ENCODE measurements at regions not wholly inside any gene's neighbourhood (a gene's known extent, or its start where the extent isn't known, plus 50 kb on each side); places are given as distances from the start of the nearest gene placed in this dataset.

GRCh38 chr3:22156868-22157267 lies 405.9 kb upstream of the ZNF385D start:
- no peaks in the 10 kb centered on the region for H3K4me1 Mint-ChIP-seq
- H3K36me3 Mint-ChIP-seq = no peaks in the 10 kb centered on the region
- no peak overlapping the region for H3K27ac Mint-ChIP-seq
- no peaks in the 10 kb centered on the region for H3K27me3 Mint-ChIP-seq
- H3K4me3 Mint-ChIP-seq = no peak overlapping the region
- peaks cover 0 to 2% (median 0%) of the 10 kb centered on the region in 3 donors for H3K9me3 Mint-ChIP-seq

- Mint-ChIP-seq H3K27ac (no peak overlapping the region), H3K36me3 (no peaks in the 10 kb centered on the region), H3K9me3 (peaks cover 0 to 2% (median 0%) of the 10 kb centered on the region in 3 donors), H3K27me3 (no peaks in the 10 kb centered on the region), H3K4me1 (no peaks in the 10 kb centered on the region), H3K4me3 (no peak overlapping the region)
Measured at GRCh38 chr3:22157848-22158247, 406.8 kb upstream of the ZNF385D start.

GRCh38 chr3:22159004-22159695 lies 408.1 kb upstream of the ZNF385D start:
- Mint-ChIP-seq H3K4me3 (no peak overlapping the region), H3K27me3 (no peaks in the 10 kb centered on the region), H3K27ac (no peak overlapping the region), H3K36me3 (no peaks in the 10 kb centered on the region), H3K9me3 (no peaks in the 10 kb centered on the region), H3K4me1 (no peaks in the 10 kb centered on the region)

GRCh38 chr3:22161315-22161714 lies 410.3 kb upstream of the ZNF385D start:
- no peak overlapping the region for H3K27ac Mint-ChIP-seq
- H3K4me1 Mint-ChIP-seq = no peaks in the 10 kb centered on the region
- peaks cover 0 to 4% (median 0%) of the 10 kb centered on the region in 3 donors for H3K9me3 Mint-ChIP-seq
- no peaks in the 10 kb centered on the region for H3K27me3 Mint-ChIP-seq
- no peak overlapping the region for H3K4me3 Mint-ChIP-seq
- no peaks in the 10 kb centered on the region for H3K36me3 Mint-ChIP-seq

- Mint-ChIP-seq H3K4me3 (no peak overlapping the region), H3K36me3 (no peaks in the 10 kb centered on the region), H3K27me3 (no peaks in the 10 kb centered on the region), H3K27ac (no peak overlapping the region), H3K9me3 (peaks cover 4 to 15% (median 5%) of the 10 kb centered on the region in 3 donors), H3K4me1 (no peaks in the 10 kb centered on the region)
Measured at GRCh38 chr3:22170370-22170769, 419.4 kb upstream of the ZNF385D start.

- H3K36me3 Mint-ChIP-seq = no peaks in the 10 kb centered on the region
- H3K27me3 Mint-ChIP-seq = peaks cover 3% of the 10 kb centered on the region
- H3K9me3 Mint-ChIP-seq = peaks cover 0 to 7% (median 0%) of the 10 kb centered on the region in 3 donors
- H3K27ac Mint-ChIP-seq = no peak overlapping the region
- H3K4me1 Mint-ChIP-seq = no peaks in the 10 kb centered on the region
- no peak overlapping the region for H3K4me3 Mint-ChIP-seq
Measured at GRCh38 chr3:22172964-22173363, 422.0 kb upstream of the ZNF385D start.

- H3K9me3 Mint-ChIP-seq = peaks cover 0 to 4% (median 2%) of the 10 kb centered on the region in 3 donors
- no peaks in the 10 kb centered on the region for H3K36me3 Mint-ChIP-seq
- no peak overlapping the region for H3K4me3 Mint-ChIP-seq
- H3K27me3 Mint-ChIP-seq = peaks cover 3% of the 10 kb centered on the region
- H3K27ac Mint-ChIP-seq = no peak overlapping the region
- no peaks in the 10 kb centered on the region for H3K4me1 Mint-ChIP-seq
Measured at GRCh38 chr3:22175947-22176346, 424.9 kb upstream of the ZNF385D start.

- Mint-ChIP-seq H3K36me3 (no peaks in the 10 kb centered on the region), H3K9me3 (peaks cover 0 to 4% (median 2%) of the 10 kb centered on the region in 3 donors), H3K27me3 (peaks cover 3% of the 10 kb centered on the region), H3K4me3 (no peak overlapping the region), H3K27ac (no peak overlapping the region), H3K4me1 (no peaks in the 10 kb centered on the region)
Measured at GRCh38 chr3:22176911-22177310, 425.9 kb upstream of the ZNF385D start.

- H3K4me1 Mint-ChIP-seq = no peaks in the 10 kb centered on the region
- H3K36me3 Mint-ChIP-seq = no peaks in the 10 kb centered on the region
- H3K27ac Mint-ChIP-seq = no peak overlapping the region
- H3K4me3 Mint-ChIP-seq = no peak overlapping the region
- H3K9me3 Mint-ChIP-seq = peaks cover 0 to 3% (median 0%) of the 10 kb centered on the region in 3 donors
- no peaks in the 10 kb centered on the region for H3K27me3 Mint-ChIP-seq
Measured at GRCh38 chr3:22189616-22190015, 438.6 kb upstream of the ZNF385D start.

- Mint-ChIP-seq H3K27me3 (no peaks in the 10 kb centered on the region), H3K27ac (no peak overlapping the region), H3K9me3 (peaks cover 0 to 4% (median 0%) of the 10 kb centered on the region in 3 donors), H3K4me1 (no peaks in the 10 kb centered on the region), H3K4me3 (no peak overlapping the region), H3K36me3 (peaks cover 1% of the 10 kb centered on the region)
Measured at GRCh38 chr3:22199095-22199494, 448.1 kb upstream of the ZNF385D start.

GRCh38 chr3:22208844-22209243 lies 457.8 kb upstream of the ZNF385D start:
- H3K27ac Mint-ChIP-seq = no peak overlapping the region
- no peaks in the 10 kb centered on the region for H3K27me3 Mint-ChIP-seq
- H3K4me3 Mint-ChIP-seq = no peak overlapping the region

GRCh38 chr3:22209578-22209977 lies 458.6 kb upstream of the ZNF385D start:
- H3K36me3 Mint-ChIP-seq = no peaks in the 10 kb centered on the region
- no peaks in the 10 kb centered on the region for H3K27me3 Mint-ChIP-seq
- H3K4me1 Mint-ChIP-seq = no peaks in the 10 kb centered on the region
- H3K9me3 Mint-ChIP-seq = peaks cover 0 to 4% (median 1%) of the 10 kb centered on the region in 3 donors
- no peak overlapping the region for H3K27ac Mint-ChIP-seq
- no peak overlapping the region for H3K4me3 Mint-ChIP-seq

More at GRCh38 chr3:22208844-22209243, 457.8 kb upstream of the ZNF385D start:
- Mint-ChIP-seq H3K9me3 (peaks cover 0 to 4% (median 1%) of the 10 kb centered on the region in 3 donors), H3K36me3 (no peaks in the 10 kb centered on the region), H3K4me1 (no peaks in the 10 kb centered on the region)

- no peak overlapping the region for H3K4me3 Mint-ChIP-seq
- no peaks in the 10 kb centered on the region for H3K4me1 Mint-ChIP-seq
- H3K36me3 Mint-ChIP-seq = no peaks in the 10 kb centered on the region
- no peaks in the 10 kb centered on the region for H3K27me3 Mint-ChIP-seq
- no peak overlapping the region for H3K27ac Mint-ChIP-seq
- peaks cover 0 to 4% (median 3%) of the 10 kb centered on the region in 3 donors for H3K9me3 Mint-ChIP-seq
Measured at GRCh38 chr3:22210693-22211092, 459.7 kb upstream of the ZNF385D start.

GRCh38 chr3:22216601-22217000 lies 465.6 kb upstream of the ZNF385D start:
- H3K27me3 Mint-ChIP-seq = no peaks in the 10 kb centered on the region
- H3K36me3 Mint-ChIP-seq = no peaks in the 10 kb centered on the region
- H3K9me3 Mint-ChIP-seq = peaks cover 0 to 5% (median 3%) of the 10 kb centered on the region in 3 donors

GRCh38 chr3:22225161-22225560 lies 474.2 kb upstream of the ZNF385D start:
- H3K4me3 Mint-ChIP-seq = no peak overlapping the region
- H3K36me3 Mint-ChIP-seq = no peaks in the 10 kb centered on the region
- no peak overlapping the region for H3K27ac Mint-ChIP-seq
- peaks cover 0 to 4% (median 0%) of the 10 kb centered on the region in 3 donors for H3K9me3 Mint-ChIP-seq
- H3K4me1 Mint-ChIP-seq = no peaks in the 10 kb centered on the region
- no peaks in the 10 kb centered on the region for H3K27me3 Mint-ChIP-seq

More at GRCh38 chr3:22216601-22217000, 465.6 kb upstream of the ZNF385D start:
- H3K27ac Mint-ChIP-seq = no peak overlapping the region
- H3K4me1 Mint-ChIP-seq = no peaks in the 10 kb centered on the region
- H3K4me3 Mint-ChIP-seq = no peak overlapping the region

GRCh38 chr3:22228705-22229104 lies 477.7 kb upstream of the ZNF385D start:
- Mint-ChIP-seq H3K4me3 (no peak overlapping the region), H3K9me3 (peaks cover 2 to 12% (median 4%) of the 10 kb centered on the region in 3 donors), H3K27ac (no peak overlapping the region), H3K4me1 (no peaks in the 10 kb centered on the region), H3K27me3 (no peaks in the 10 kb centered on the region), H3K36me3 (no peaks in the 10 kb centered on the region)
